Activated CD8-positive, alpha-beta T cell treated with anti-CD3 and anti-CD28 coated beads for 36 hours (primary cell): ENCODE measurements at regions not wholly inside any gene's neighbourhood (a gene's known extent, or its start where the extent isn't known, plus 50 kb on each side); places are given as distances from the start of the nearest gene placed in this dataset.

ENCODE experiments used
- ATAC-seq: fragments of 200-7000 bp; cut with Tn5 transposase; one replicate; pipeline ENCODE4 v1.10.0; 2021; ENCODE audit warnings: mild to moderate bottlenecking, moderate library complexity
- CTCF ChIA-PET: fragments of 350-600 bp; sonication (Branson Sonifier 250); formaldehyde crosslinking; loops from one replicate; lab custom pipeline; 2021; ENCODE audit warnings: antibody characterized with exemption; lab: Charles Lee
- POLR2A ChIA-PET: fragments of 350-600 bp; sonication (Branson Sonifier 250); formaldehyde crosslinking; loops from one replicate; lab custom pipeline; 2021; ENCODE audit warnings: antibody characterized with exemption; lab: Charles Lee
- DNase-seq: peaks from one replicate; pipeline ENCODE4 v3.0.0-alpha.2; 2020
- H3K27ac Mint-ChIP-seq: one replicate; pipeline ENCODE4 v1.8.0; 2021; ENCODE audit warnings: mild to moderate bottlenecking, mixed read lengths
- H3K27me3 Mint-ChIP-seq: one replicate; pipeline ENCODE4 v1.8.0; 2021; ENCODE audit warnings: mixed read lengths
- H3K36me3 Mint-ChIP-seq: one replicate; pipeline ENCODE4 v1.8.0; 2021; ENCODE audit warnings: low read depth, mixed read lengths
- H3K4me1 Mint-ChIP-seq: one replicate; pipeline ENCODE4 v1.8.0; 2021; ENCODE audit warnings: low read depth, mixed read lengths
- H3K4me3 Mint-ChIP-seq: one replicate; pipeline ENCODE4 v1.8.0; 2021; ENCODE audit warnings: mild to moderate bottlenecking, moderate library complexity, mixed read lengths
- H3K9me3 Mint-ChIP-seq: one replicate; pipeline ENCODE4 v1.8.0; 2021; ENCODE audit warnings: mixed read lengths
- CTCF ChIP-seq: fragments of 200-600 bp; IDR thresholded peaks from one replicate; pipeline ENCODE4 v1.8.0; 2022; ENCODE audit warnings: antibody characterized with exemption, mild to moderate bottlenecking
- intact Hi-C: fragments of 100-400 bp; cut with micrococcal nuclease; formaldehyde crosslinking; loops from one replicate; pipeline ENCODE4 v1.10.0; 2022

- no peak overlapping the region for H3K27ac Mint-ChIP-seq
- ChIA-PET CTCF (no interaction called here), POLR2A (interaction anchor here (0.5 kb wide), 1 partner anchor 16 kb away, joined by 3 read pairs; no protein-coding TSS in a partner anchor)
- peaks cover 4% of the 10 kb centered on the region for H3K27me3 Mint-ChIP-seq
- DNase-seq (no peak), ATAC-seq (no peak)
- TF ChIP-seq CTCF, result no peak
- H3K4me3 Mint-ChIP-seq, result no peak overlapping the region
- intact Hi-C loops, result no loop called here
- no peaks in the 10 kb centered on the region for H3K4me1 Mint-ChIP-seq
- H3K36me3 Mint-ChIP-seq, result no peaks in the 10 kb centered on the region
- H3K9me3 Mint-ChIP-seq, result no peaks in the 10 kb centered on the region
Measured at GRCh38 chrX:40449396-40449795, 131.4 kb upstream of the ATP6AP2 start.

- no peak overlapping the region for H3K27ac Mint-ChIP-seq
Measured at GRCh38 chrX:40448793-40449192, 132.0 kb upstream of the ATP6AP2 start.

GRCh38 chrX:40446921-40447320 is 133.8 kb upstream of the ATP6AP2 start:
- intact Hi-C loops, result no loop called here
- no peaks in the 10 kb centered on the region for H3K36me3 Mint-ChIP-seq
- no peak for ATAC-seq
- no peaks in the 10 kb centered on the region for H3K4me1 Mint-ChIP-seq
- no peaks in the 10 kb centered on the region for H3K9me3 Mint-ChIP-seq
- TF ChIP-seq CTCF, result no peak
- ChIA-PET CTCF (interaction anchor here (0.8 kb wide), 1 partner anchor 92 kb away, joined by 3 read pairs; no protein-coding TSS in a partner anchor), POLR2A (no interaction called here)
- DNase-seq, result no peak
- H3K4me3 Mint-ChIP-seq, result no peak overlapping the region
- H3K27me3 Mint-ChIP-seq, result peaks cover 2% of the 10 kb centered on the region
- no peak overlapping the region for H3K27ac Mint-ChIP-seq

More at GRCh38 chrX:40448793-40449192, 132.0 kb upstream of the ATP6AP2 start:
- ChIA-PET CTCF (no interaction called here), POLR2A (no interaction called here)
- Mint-ChIP-seq H3K27me3 (peaks cover 2% of the 10 kb centered on the region), H3K36me3 (no peaks in the 10 kb centered on the region), H3K4me1 (no peaks in the 10 kb centered on the region), H3K4me3 (no peak overlapping the region), H3K9me3 (no peaks in the 10 kb centered on the region)
- ATAC-seq, result no peak
- intact Hi-C loops, result no loop called here
- no peak for TF ChIP-seq CTCF
- DNase-seq, result no peak

GRCh38 chrX:40445691-40446090 is 135.1 kb upstream of the ATP6AP2 start:
- no peak for TF ChIP-seq CTCF
- no peak for ATAC-seq
- Mint-ChIP-seq H3K27me3 (no peaks in the 10 kb centered on the region), H3K27ac (no peak overlapping the region), H3K4me3 (no peak overlapping the region), H3K4me1 (no peaks in the 10 kb centered on the region), H3K9me3 (no peaks in the 10 kb centered on the region), H3K36me3 (no peaks in the 10 kb centered on the region)
- DNase-seq, result no peak
- intact Hi-C loops, result no loop called here
- POLR2A ChIA-PET, result no interaction called here
- CTCF ChIA-PET, result no interaction called here

- ChIA-PET CTCF (no interaction called here), POLR2A (no interaction called here)
- H3K36me3 Mint-ChIP-seq, result no peaks in the 10 kb centered on the region
- no peak overlapping the region for H3K27ac Mint-ChIP-seq
- no peak for DNase-seq
- H3K27me3 Mint-ChIP-seq, result no peaks in the 10 kb centered on the region
- ATAC-seq, result no peak
- no peak for TF ChIP-seq CTCF
- H3K4me1 Mint-ChIP-seq, result peaks cover under 1% of the 10 kb centered on the region
- intact Hi-C loops, result no loop called here
- H3K9me3 Mint-ChIP-seq, result no peaks in the 10 kb centered on the region
- no peak overlapping the region for H3K4me3 Mint-ChIP-seq
Measured at GRCh38 chrX:40444798-40445496, 135.8 kb upstream of the ATP6AP2 start.
